Ishikawa (cell line): ENCODE measurements at regions not wholly inside any gene's neighbourhood (a gene's known extent, or its start where the extent isn't known, plus 50 kb on each side); places are given as distances from the start of the nearest gene placed in this dataset.

Experiments
- CEBPB ChIP-seq: IDR thresholded peaks from 2 replicates; pipeline ENCODE4 v1.6.1; 2012
- CREB1 ChIP-seq: IDR thresholded peaks from 2 replicates; pipeline ENCODE4 v1.6.1; 2012; ENCODE audit warnings: low read depth
- EGR1 ChIP-seq: IDR thresholded peaks from 2 replicates; pipeline ENCODE4 v1.6.1; 2012
- EP300 ChIP-seq: IDR thresholded peaks from 2 replicates; pipeline ENCODE4 v1.6.1; 2012; ENCODE audit warnings: borderline replicate concordance
- FOXM1 ChIP-seq: IDR thresholded peaks from 2 replicates; pipeline ENCODE4 v1.6.1; 2012; ENCODE audit warnings: low read depth, borderline replicate concordance
- MAX ChIP-seq: IDR thresholded peaks from 2 replicates; pipeline ENCODE4 v1.6.1; 2012
- NFIC ChIP-seq: IDR thresholded peaks from 2 replicates; pipeline ENCODE4 v1.6.1; 2012
- RAD21 ChIP-seq: IDR thresholded peaks from 2 replicates; pipeline ENCODE4 v1.6.1; 2012; ENCODE audit warnings: low read depth
- REST ChIP-seq: IDR thresholded peaks from 2 replicates; pipeline ENCODE4 v1.6.1; 2012; ENCODE audit warnings: low read depth, mild to moderate bottlenecking
- TAF1 ChIP-seq: IDR thresholded peaks from 2 replicates; pipeline ENCODE4 v1.6.1; 2012; ENCODE audit warnings: low read depth, mild to moderate bottlenecking
- TCF12 ChIP-seq: IDR thresholded peaks from 2 replicates; pipeline ENCODE4 v1.6.1; 2012; ENCODE audit warnings: low read depth
- TEAD4 ChIP-seq: IDR thresholded peaks from 2 replicates; pipeline ENCODE4 v1.6.1; 2012
- USF1 ChIP-seq: IDR thresholded peaks from 2 replicates; pipeline ENCODE4 v1.6.1; 2012
- YY1 ChIP-seq: IDR thresholded peaks from 2 replicates; pipeline ENCODE4 v1.6.1; 2012; ENCODE audit warnings: low read depth
- ZBTB7A ChIP-seq: IDR thresholded peaks from 2 replicates; pipeline ENCODE4 v1.6.1; 2012; ENCODE audit warnings: low read depth

GRCh38 chr2:19635951-19636510 lies 265.8 kb downstream of the TTC32 start:
- TF ChIP-seq CEBPB (no peak), CREB1 (no peak), TCF12 (no peak)

GRCh38 chr2:19632403-19632991 lies 269.3 kb downstream of the TTC32 start:
- TF ChIP-seq RAD21, result no peak
- TF ChIP-seq CREB1, result no peak
- TF ChIP-seq YY1, result no peak
- TF ChIP-seq CEBPB, result no peak
- no peak for TF ChIP-seq TAF1
- TF ChIP-seq EGR1, result no peak
- TF ChIP-seq ZBTB7A, result no peak
- TF ChIP-seq FOXM1, result no peak
- TF ChIP-seq REST, result no peak
- no peak for TF ChIP-seq USF1
- TF ChIP-seq TEAD4, result no peak
- no peak for TF ChIP-seq NFIC
- no peak for TF ChIP-seq EP300
- no peak for TF ChIP-seq TCF12
- TF ChIP-seq MAX, result no peak

- TF ChIP-seq TCF12 (no peak), YY1 (no peak), USF1 (no peak), REST (no peak), ZBTB7A (no peak)
These were observed 269.9 kb downstream of the TTC32 start for GRCh38 chr2:19631871-19632270.

GRCh38 chr2:19630921-19631320 lies 270.9 kb downstream of the TTC32 start:
- TF ChIP-seq REST, result no peak
- TF ChIP-seq ZBTB7A, result no peak
- no peak for TF ChIP-seq MAX

GRCh38 chr2:19627359-19627758 lies 268.9 kb upstream of the OSR1 start:
- TF ChIP-seq MAX (no peak), TAF1 (no peak)
